Activated naive CD8-positive, alpha-beta T cell treated with anti-CD3 and anti-CD28 coated beads, Interleukin-2, amount 10 ng/mL, durations not matched to agents 7 days and 5 days (primary cell): ENCODE measurements at regions not wholly inside any gene's neighbourhood (a gene's known extent, or its start where the extent isn't known, plus 50 kb on each side); places are given as distances from the start of the nearest gene placed in this dataset.

Source experiments
- ATAC-seq: fragments of 150-1000 bp; cut with Tn5 transposase; one replicate; pipeline ENCODE4 v1.10.0; 2021; ENCODE audit warnings: low read depth, moderate library complexity
- POLR2A ChIA-PET: fragments of 350-600 bp; sonication (Branson Sonifier 250); formaldehyde crosslinking; loops from one replicate; lab custom pipeline; 2021; ENCODE audit warnings: antibody characterized with exemption; lab: Charles Lee
- DNase-seq: peaks from one replicate; pipeline ENCODE4 v3.0.0; 2021
- H3K27ac Mint-ChIP-seq: one replicate; pipeline ENCODE4 v1.8.0; 2022; ENCODE audit warnings: mild to moderate bottlenecking, mixed read lengths
- H3K27me3 Mint-ChIP-seq: one replicate; pipeline ENCODE4 v1.8.0; 2022; ENCODE audit warnings: mild to moderate bottlenecking, moderate library complexity, mixed read lengths
- H3K36me3 Mint-ChIP-seq: one replicate; pipeline ENCODE4 v1.8.0; 2021; ENCODE audit warnings: mild to moderate bottlenecking, mixed read lengths
- H3K4me1 Mint-ChIP-seq: one replicate; pipeline ENCODE4 v1.8.0; 2021; ENCODE audit warnings: mixed read lengths
- H3K4me3 Mint-ChIP-seq: one replicate; pipeline ENCODE4 v1.8.0; 2022; ENCODE audit warnings: mild to moderate bottlenecking, moderate library complexity, mixed read lengths
- H3K9me3 Mint-ChIP-seq: one replicate; pipeline ENCODE4 v1.8.0; 2021; ENCODE audit warnings: mixed read lengths

- H3K27me3 Mint-ChIP-seq, result peaks cover 3% of the 10 kb centered on the region
- no peaks in the 10 kb centered on the region for H3K4me1 Mint-ChIP-seq
- DNase-seq, result no peak
- no peaks in the 10 kb centered on the region for H3K9me3 Mint-ChIP-seq
- H3K36me3 Mint-ChIP-seq, result no peaks in the 10 kb centered on the region
- H3K27ac Mint-ChIP-seq, result no peak overlapping the region
- no peak overlapping the region for H3K4me3 Mint-ChIP-seq
- ATAC-seq, result no peak
- POLR2A ChIA-PET, result no interaction called here
Observed at GRCh38 chr12:113747017-113747416, 219.1 kb downstream of the RBM19 start.

GRCh38 chr12:113744802-113745395 is 221.2 kb downstream of the RBM19 start:
- Mint-ChIP-seq H3K9me3 (no peaks in the 10 kb centered on the region), H3K4me3 (no peak overlapping the region), H3K4me1 (no peaks in the 10 kb centered on the region), H3K27ac (no peak overlapping the region), H3K27me3 (peaks cover 7% of the 10 kb centered on the region), H3K36me3 (no peaks in the 10 kb centered on the region)
- DNase-seq (no peak), ATAC-seq (no peak)
- POLR2A ChIA-PET, result no interaction called here

GRCh38 chr12:113742801-113743200 is 223.3 kb downstream of the RBM19 start:
- Mint-ChIP-seq H3K27me3 (peaks cover 7% of the 10 kb centered on the region), H3K4me3 (no peak overlapping the region), H3K9me3 (no peaks in the 10 kb centered on the region), H3K36me3 (no peaks in the 10 kb centered on the region), H3K4me1 (no peaks in the 10 kb centered on the region), H3K27ac (no peak overlapping the region)
- ATAC-seq (no peak), DNase-seq (no peak)
- POLR2A ChIA-PET, result no interaction called here

GRCh38 chr12:113740699-113741098 is 225.4 kb downstream of the RBM19 start:
- H3K36me3 Mint-ChIP-seq, result no peaks in the 10 kb centered on the region
- POLR2A ChIA-PET, result no interaction called here
- H3K27me3 Mint-ChIP-seq, result peaks cover 7% of the 10 kb centered on the region
- H3K4me3 Mint-ChIP-seq, result no peak overlapping the region
- ATAC-seq (no peak), DNase-seq (no peak)
- H3K27ac Mint-ChIP-seq, result no peak overlapping the region
- H3K9me3 Mint-ChIP-seq, result no peaks in the 10 kb centered on the region
- no peaks in the 10 kb centered on the region for H3K4me1 Mint-ChIP-seq

GRCh38 chr12:113735131-113735530 is 231.0 kb downstream of the RBM19 start:
- no peak overlapping the region for H3K27ac Mint-ChIP-seq

GRCh38 chr12:113734503-113734902 is 231.6 kb downstream of the RBM19 start:
- POLR2A ChIA-PET, result no interaction called here
- no peak for DNase-seq
- H3K36me3 Mint-ChIP-seq, result no peaks in the 10 kb centered on the region
- no peak overlapping the region for H3K27ac Mint-ChIP-seq
- H3K9me3 Mint-ChIP-seq, result peaks cover 2% of the 10 kb centered on the region
- ATAC-seq, result no peak
- H3K4me3 Mint-ChIP-seq, result no peak overlapping the region
- no peaks in the 10 kb centered on the region for H3K4me1 Mint-ChIP-seq
- H3K27me3 Mint-ChIP-seq, result peaks cover 8% of the 10 kb centered on the region

More at GRCh38 chr12:113735131-113735530, 231.0 kb downstream of the RBM19 start:
- DNase-seq, result no peak
- H3K9me3 Mint-ChIP-seq, result peaks cover 2% of the 10 kb centered on the region
- no peaks in the 10 kb centered on the region for H3K4me1 Mint-ChIP-seq
- POLR2A ChIA-PET, result no interaction called here
- no peaks in the 10 kb centered on the region for H3K36me3 Mint-ChIP-seq
- no peak for ATAC-seq
- H3K27me3 Mint-ChIP-seq, result peaks cover 9% of the 10 kb centered on the region
- no peak overlapping the region for H3K4me3 Mint-ChIP-seq

GRCh38 chr12:113732916-113733315 is 233.2 kb downstream of the RBM19 start:
- ATAC-seq (no peak), DNase-seq (no peak)
- Mint-ChIP-seq H3K4me1 (no peaks in the 10 kb centered on the region), H3K4me3 (no peak overlapping the region), H3K9me3 (peaks cover 2% of the 10 kb centered on the region), H3K27ac (no peak overlapping the region), H3K27me3 (peaks cover 8% of the 10 kb centered on the region), H3K36me3 (no peaks in the 10 kb centered on the region)
- POLR2A ChIA-PET, result no interaction called here

- POLR2A ChIA-PET, result no interaction called here
- DNase-seq (no peak), ATAC-seq (no peak)
- H3K27ac Mint-ChIP-seq, result no peak overlapping the region
- H3K9me3 Mint-ChIP-seq, result no peaks in the 10 kb centered on the region
- no peak overlapping the region for H3K4me3 Mint-ChIP-seq
- no peaks in the 10 kb centered on the region for H3K36me3 Mint-ChIP-seq
- no peaks in the 10 kb centered on the region for H3K4me1 Mint-ChIP-seq
- no peaks in the 10 kb centered on the region for H3K27me3 Mint-ChIP-seq
Observed at GRCh38 chr12:113727651-113728061, 238.5 kb downstream of the RBM19 start.

- no peaks in the 10 kb centered on the region for H3K9me3 Mint-ChIP-seq
- H3K36me3 Mint-ChIP-seq, result no peaks in the 10 kb centered on the region
- H3K27ac Mint-ChIP-seq, result no peak overlapping the region
- no peak overlapping the region for H3K4me3 Mint-ChIP-seq
- no peak for DNase-seq
- no peak for ATAC-seq
- no peaks in the 10 kb centered on the region for H3K4me1 Mint-ChIP-seq
- POLR2A ChIA-PET, result no interaction called here
- H3K27me3 Mint-ChIP-seq, result no peaks in the 10 kb centered on the region
Observed at GRCh38 chr12:113726254-113726819, 239.8 kb downstream of the RBM19 start.

- no peaks in the 10 kb centered on the region for H3K4me1 Mint-ChIP-seq
- H3K27me3 Mint-ChIP-seq, result no peaks in the 10 kb centered on the region
- no peaks in the 10 kb centered on the region for H3K36me3 Mint-ChIP-seq
- no peak overlapping the region for H3K27ac Mint-ChIP-seq
- no peak for DNase-seq
- H3K4me3 Mint-ChIP-seq, result no peak overlapping the region
- POLR2A ChIA-PET, result no interaction called here
- no peak for ATAC-seq
- no peaks in the 10 kb centered on the region for H3K9me3 Mint-ChIP-seq
Observed at GRCh38 chr12:113725557-113725876, 240.6 kb downstream of the RBM19 start.

- Mint-ChIP-seq H3K9me3 (no peaks in the 10 kb centered on the region), H3K4me1 (no peaks in the 10 kb centered on the region), H3K36me3 (no peaks in the 10 kb centered on the region), H3K27ac (no peak overlapping the region), H3K27me3 (no peaks in the 10 kb centered on the region), H3K4me3 (no peak overlapping the region)
- no peak for ATAC-seq
- POLR2A ChIA-PET, result no interaction called here
- no peak for DNase-seq
Observed at GRCh38 chr12:113724794-113725556, 241.2 kb downstream of the RBM19 start.

- ATAC-seq (no peak), DNase-seq (no peak)
- H3K36me3 Mint-ChIP-seq, result no peaks in the 10 kb centered on the region
- POLR2A ChIA-PET, result no interaction called here
- H3K27ac Mint-ChIP-seq, result no peak overlapping the region
- no peaks in the 10 kb centered on the region for H3K4me1 Mint-ChIP-seq
- H3K9me3 Mint-ChIP-seq, result no peaks in the 10 kb centered on the region
- H3K27me3 Mint-ChIP-seq, result no peaks in the 10 kb centered on the region
- no peak overlapping the region for H3K4me3 Mint-ChIP-seq
Observed at GRCh38 chr12:113723631-113724030, 242.5 kb downstream of the RBM19 start.

- DNase-seq, result no peak
- Mint-ChIP-seq H3K9me3 (no peaks in the 10 kb centered on the region), H3K4me1 (no peaks in the 10 kb centered on the region), H3K36me3 (no peaks in the 10 kb centered on the region), H3K4me3 (no peak overlapping the region), H3K27ac (no peak overlapping the region), H3K27me3 (no peaks in the 10 kb centered on the region)
- POLR2A ChIA-PET, result no interaction called here
- no peak for ATAC-seq
Observed at GRCh38 chr12:113722747-113723146, 243.4 kb downstream of the RBM19 start.

GRCh38 chr12:113720629-113721028 is 245.5 kb downstream of the RBM19 start:
- Mint-ChIP-seq H3K27me3 (peaks cover 3% of the 10 kb centered on the region), H3K27ac (no peak overlapping the region), H3K4me3 (no peak overlapping the region), H3K36me3 (no peaks in the 10 kb centered on the region), H3K9me3 (no peaks in the 10 kb centered on the region), H3K4me1 (no peaks in the 10 kb centered on the region)
- DNase-seq, result no peak
- POLR2A ChIA-PET, result no interaction called here
- no peak for ATAC-seq
